OCI-LY3 (cell line): ENCODE measurements at regions not wholly inside any gene's neighbourhood (a gene's known extent, or its start where the extent isn't known, plus 50 kb on each side); places are given as distances from the start of the nearest gene placed in this dataset.

Experiments
- H2AFZ ChIP-seq: fragments of 200-600, 300-600 bp; shearing (Covaris generic); 2 replicates; pipeline ENCODE4 v1.6.0; 2014; ENCODE audit warnings: antibody characterized with exemption, low read depth, low read length
- H3K27ac ChIP-seq: fragments of 200-600, 300-600 bp; sonication (generic); 2 replicates; pipeline ENCODE4 v1.5.1; 2014; ENCODE audit warnings: mild to moderate bottlenecking, low read length, moderate library complexity, mixed read lengths
- H3K27me3 ChIP-seq: fragments of 200-600, 300-600 bp; sonication (generic); 2 replicates; pipeline ENCODE4 v1.6.1; 2014; ENCODE audit warnings: low read depth, low read length, mixed read lengths
- H3K36me3 ChIP-seq: fragments of 200-600, 300-600 bp; sonication (generic); replicated peaks from 2 replicates; pipeline ENCODE3; 2014; ENCODE audit warnings: low read depth, low read length, mixed read lengths
- H3K4me1 ChIP-seq: fragments of 300-600, 200-600 bp; sonication (generic); 2 replicates; pipeline ENCODE4 v1.6.1; 2014; ENCODE audit warnings: low read length, mixed read lengths
- H3K4me2 ChIP-seq: fragments of 200-600, 300-600 bp; sonication (generic); 2 replicates; pipeline ENCODE4 v1.6.1; 2014; ENCODE audit warnings: low read length, mixed read lengths
- H3K4me3 ChIP-seq: fragments of 300-600, 200-600 bp; sonication (generic); 2 replicates; pipeline ENCODE4 v1.5.1; 2014; ENCODE audit warnings: antibody characterized with exemption, mild to moderate bottlenecking, low read length, moderate library complexity
- H3K79me2 ChIP-seq: fragments of 300-600, 200-600 bp; shearing (Covaris generic); 2 replicates; pipeline ENCODE4 v1.6.1; 2014; ENCODE audit warnings: mild to moderate bottlenecking, low read length, mixed read lengths
- H3K9ac ChIP-seq: fragments of 300-600, 200-600 bp; shearing (Covaris generic); 2 replicates; pipeline ENCODE4 v1.6.0; 2014; ENCODE audit warnings: mild to moderate bottlenecking, low read length, moderate library complexity
- H3K9me3 ChIP-seq: fragments of 200-600, 300-600 bp; shearing (Covaris generic); 2 replicates; pipeline ENCODE4 v1.6.1; 2014; ENCODE audit warnings: low read length, mixed read lengths; ENCODE audit not compliant: insufficient read depth
- H4K20me1 ChIP-seq: fragments of 200-600, 300-600 bp; sonication (generic); 2 replicates; pipeline ENCODE4 v1.6.1; 2016; ENCODE audit warnings: low read length, mixed read lengths; ENCODE audit not compliant: insufficient read depth
- EZH2phosphoT487 ChIP-seq: fragments of 200-600 bp; shearing (Covaris generic); IDR thresholded peaks from 2 replicates; pipeline ENCODE4 v1.6.1; 2018; ENCODE audit warnings: antibody characterized with exemption, mixed run types, low read depth
- TF ChIP-seq, protein P1 (sequence below): fragments of 200-600, 300-600 bp; sonication (generic); IDR thresholded peaks from 2 replicates; pipeline ENCODE4 v1.5.1; 2014; ENCODE audit warnings: antibody characterized with exemption, low read length, low read depth

DNA sequence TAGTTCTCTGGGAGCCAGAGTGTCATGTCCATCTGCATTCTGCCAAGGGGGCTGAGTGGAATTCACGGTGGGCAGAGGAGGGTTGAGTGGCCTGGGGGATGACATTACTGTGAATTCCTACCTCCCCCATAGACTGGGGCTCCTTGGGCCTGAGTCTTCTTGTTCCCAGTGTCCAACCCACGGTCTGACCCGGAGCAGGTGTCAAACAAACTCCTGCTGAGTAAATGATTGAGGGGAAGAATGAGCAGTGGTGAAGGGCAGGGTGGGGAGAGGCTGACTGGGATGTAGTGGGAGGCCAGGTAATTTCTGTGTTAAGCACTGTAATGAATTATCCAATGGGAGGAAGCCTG lies 597.6 kb downstream of the MATN1 start:
- H3K36me3 ChIP-seq: no peaks in the 10 kb centered on the region
- no peak for TF ChIP-seq EZH2phosphoT487
- TF ChIP-seq, protein P1, sequence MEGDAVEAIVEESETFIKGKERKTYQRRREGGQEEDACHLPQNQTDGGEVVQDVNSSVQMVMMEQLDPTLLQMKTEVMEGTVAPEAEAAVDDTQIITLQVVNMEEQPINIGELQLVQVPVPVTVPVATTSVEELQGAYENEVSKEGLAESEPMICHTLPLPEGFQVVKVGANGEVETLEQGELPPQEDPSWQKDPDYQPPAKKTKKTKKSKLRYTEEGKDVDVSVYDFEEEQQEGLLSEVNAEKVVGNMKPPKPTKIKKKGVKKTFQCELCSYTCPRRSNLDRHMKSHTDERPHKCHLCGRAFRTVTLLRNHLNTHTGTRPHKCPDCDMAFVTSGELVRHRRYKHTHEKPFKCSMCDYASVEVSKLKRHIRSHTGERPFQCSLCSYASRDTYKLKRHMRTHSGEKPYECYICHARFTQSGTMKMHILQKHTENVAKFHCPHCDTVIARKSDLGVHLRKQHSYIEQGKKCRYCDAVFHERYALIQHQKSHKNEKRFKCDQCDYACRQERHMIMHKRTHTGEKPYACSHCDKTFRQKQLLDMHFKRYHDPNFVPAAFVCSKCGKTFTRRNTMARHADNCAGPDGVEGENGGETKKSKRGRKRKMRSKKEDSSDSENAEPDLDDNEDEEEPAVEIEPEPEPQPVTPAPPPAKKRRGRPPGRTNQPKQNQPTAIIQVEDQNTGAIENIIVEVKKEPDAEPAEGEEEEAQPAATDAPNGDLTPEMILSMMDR: no peak
- no peaks in the 10 kb centered on the region for H3K27me3 ChIP-seq
- H3K4me1 ChIP-seq: no peaks in the 10 kb centered on the region
- H2AFZ ChIP-seq: no peak overlapping the region
- H3K27ac ChIP-seq: no peak overlapping the region
- no peaks in the 10 kb centered on the region for H4K20me1 ChIP-seq
- H3K4me3 ChIP-seq: no peak overlapping the region
- no peaks in the 10 kb centered on the region for H3K79me2 ChIP-seq
- H3K9me3 ChIP-seq: no peaks in the 10 kb centered on the region
- H3K9ac ChIP-seq: no peak overlapping the region
- no peak overlapping the region for H3K4me2 ChIP-seq

DNA sequence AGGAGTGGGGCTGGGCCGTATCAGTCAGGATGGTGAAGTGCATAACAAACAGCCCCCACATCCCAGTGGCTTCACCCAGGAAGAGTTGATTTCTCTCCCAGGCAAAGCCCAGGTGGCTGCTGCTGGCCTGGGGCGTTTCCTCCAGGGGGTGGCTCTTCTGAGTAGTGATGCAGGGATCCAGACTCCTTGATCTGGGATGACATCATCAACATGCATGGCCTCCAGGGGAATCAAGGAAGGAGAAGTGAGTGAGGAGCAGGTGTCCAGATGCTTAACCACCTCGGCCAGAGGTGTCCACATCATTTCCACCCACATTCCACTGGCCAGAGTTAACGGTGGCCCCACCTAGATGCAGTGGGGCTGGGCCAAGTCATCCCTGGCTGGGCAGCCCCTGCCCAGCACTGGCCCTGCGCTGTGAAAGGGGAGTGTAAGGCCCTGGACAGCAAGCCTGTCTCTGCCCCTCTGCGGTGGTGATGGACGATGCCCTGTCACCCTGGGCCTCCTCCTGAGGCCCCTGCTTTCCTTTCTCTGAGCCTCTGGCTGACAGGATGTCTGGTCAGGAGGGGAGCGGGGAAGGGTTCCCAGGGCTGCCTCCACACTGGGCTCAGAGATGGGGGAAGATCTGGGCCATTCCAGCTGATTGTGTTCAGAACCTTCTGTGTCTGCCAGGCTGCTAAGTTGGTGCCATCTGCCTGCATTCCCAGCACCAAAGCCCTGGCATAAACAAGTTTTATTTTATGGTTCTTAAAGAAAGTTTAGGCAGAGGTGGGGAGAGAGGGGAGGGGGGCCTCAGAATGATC lies 598.2 kb downstream of the MATN1 start:
- TF ChIP-seq EZH2phosphoT487: no peak
- TF ChIP-seq, protein P1: no peak
- no peaks in the 10 kb centered on the region for H3K4me1 ChIP-seq
- no peak overlapping the region for H2AFZ ChIP-seq
- no peak overlapping the region for H3K4me2 ChIP-seq
- H3K27me3 ChIP-seq: no peaks in the 10 kb centered on the region
- H3K79me2 ChIP-seq: no peaks in the 10 kb centered on the region
- no peaks in the 10 kb centered on the region for H4K20me1 ChIP-seq
- no peak overlapping the region for H3K27ac ChIP-seq
- H3K9me3 ChIP-seq: no peaks in the 10 kb centered on the region
- no peak overlapping the region for H3K4me3 ChIP-seq
- no peak overlapping the region for H3K9ac ChIP-seq
- H3K36me3 ChIP-seq: no peaks in the 10 kb centered on the region

DNA sequence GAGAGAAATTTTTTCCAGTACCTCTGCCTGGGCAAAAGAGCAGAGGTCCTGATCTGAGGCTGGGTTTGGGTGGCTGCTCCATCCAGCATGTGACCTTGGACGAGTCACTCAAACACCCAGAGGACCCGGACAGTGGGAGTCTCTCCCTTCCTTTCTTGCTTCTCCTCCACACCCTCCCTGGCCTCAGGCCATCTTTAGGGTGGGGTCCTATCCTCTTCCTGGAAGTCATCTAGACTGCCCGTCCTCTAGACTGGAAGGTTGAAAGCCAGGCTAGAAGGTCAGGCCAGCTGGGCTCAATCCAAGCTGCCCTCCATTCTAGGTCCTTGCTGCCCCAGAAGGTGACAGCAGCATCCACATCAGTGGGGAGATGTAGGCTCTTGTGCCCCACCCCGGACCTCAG lies 599.5 kb downstream of the MATN1 start:
- H3K4me2 ChIP-seq: no peak overlapping the region
- TF ChIP-seq, protein P1: no peak
- no peak for TF ChIP-seq EZH2phosphoT487
- no peak overlapping the region for H3K4me3 ChIP-seq
- H2AFZ ChIP-seq: no peak overlapping the region
- H3K9ac ChIP-seq: no peak overlapping the region
- no peaks in the 10 kb centered on the region for H4K20me1 ChIP-seq
- H3K36me3 ChIP-seq: no peaks in the 10 kb centered on the region
- H3K4me1 ChIP-seq: no peaks in the 10 kb centered on the region
- no peaks in the 10 kb centered on the region for H3K27me3 ChIP-seq
- H3K79me2 ChIP-seq: no peaks in the 10 kb centered on the region
- no peak overlapping the region for H3K27ac ChIP-seq
- no peaks in the 10 kb centered on the region for H3K9me3 ChIP-seq

DNA sequence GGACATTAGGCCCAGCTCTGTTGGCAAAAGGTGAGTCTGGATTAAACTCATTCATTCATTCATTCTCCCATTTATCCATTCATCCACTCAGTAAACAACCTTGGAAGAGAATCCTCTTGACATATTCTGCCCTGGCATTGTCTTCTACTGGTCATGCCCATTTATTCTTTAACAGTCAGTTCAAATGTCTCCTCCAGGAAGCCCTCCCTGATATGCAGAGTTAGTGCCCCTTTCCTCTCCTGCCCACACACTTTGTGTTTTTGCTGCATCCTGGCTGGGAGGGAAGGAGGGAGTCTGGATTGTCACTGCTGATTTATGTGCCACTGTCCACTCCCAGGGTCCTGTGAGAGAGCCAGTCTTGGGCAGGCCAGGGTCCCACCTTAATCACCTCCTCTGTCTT lies 600.3 kb downstream of the MATN1 start:
- no peak overlapping the region for H2AFZ ChIP-seq
- no peaks in the 10 kb centered on the region for H3K79me2 ChIP-seq
- H3K9me3 ChIP-seq: no peaks in the 10 kb centered on the region
- no peak overlapping the region for H3K27ac ChIP-seq
- no peaks in the 10 kb centered on the region for H3K36me3 ChIP-seq
- H3K4me1 ChIP-seq: no peaks in the 10 kb centered on the region
- no peak overlapping the region for H3K4me2 ChIP-seq
- no peak overlapping the region for H3K4me3 ChIP-seq
- no peaks in the 10 kb centered on the region for H4K20me1 ChIP-seq
- no peaks in the 10 kb centered on the region for H3K27me3 ChIP-seq
- TF ChIP-seq, protein P1: no peak
- no peak for TF ChIP-seq EZH2phosphoT487
- H3K9ac ChIP-seq: no peak overlapping the region
